ENCODE measurements at regions not wholly inside any gene's neighbourhood (a gene's known extent, or its start where the extent isn't known, plus 50 kb on each side); places are given as distances from the start of the nearest gene placed in this dataset.
"Not testable (repeated sequence)": the region's sequence is repeated elsewhere in the genome, so short reads cannot be mapped to it uniquely, and the experiment has no call there.

DNA sequence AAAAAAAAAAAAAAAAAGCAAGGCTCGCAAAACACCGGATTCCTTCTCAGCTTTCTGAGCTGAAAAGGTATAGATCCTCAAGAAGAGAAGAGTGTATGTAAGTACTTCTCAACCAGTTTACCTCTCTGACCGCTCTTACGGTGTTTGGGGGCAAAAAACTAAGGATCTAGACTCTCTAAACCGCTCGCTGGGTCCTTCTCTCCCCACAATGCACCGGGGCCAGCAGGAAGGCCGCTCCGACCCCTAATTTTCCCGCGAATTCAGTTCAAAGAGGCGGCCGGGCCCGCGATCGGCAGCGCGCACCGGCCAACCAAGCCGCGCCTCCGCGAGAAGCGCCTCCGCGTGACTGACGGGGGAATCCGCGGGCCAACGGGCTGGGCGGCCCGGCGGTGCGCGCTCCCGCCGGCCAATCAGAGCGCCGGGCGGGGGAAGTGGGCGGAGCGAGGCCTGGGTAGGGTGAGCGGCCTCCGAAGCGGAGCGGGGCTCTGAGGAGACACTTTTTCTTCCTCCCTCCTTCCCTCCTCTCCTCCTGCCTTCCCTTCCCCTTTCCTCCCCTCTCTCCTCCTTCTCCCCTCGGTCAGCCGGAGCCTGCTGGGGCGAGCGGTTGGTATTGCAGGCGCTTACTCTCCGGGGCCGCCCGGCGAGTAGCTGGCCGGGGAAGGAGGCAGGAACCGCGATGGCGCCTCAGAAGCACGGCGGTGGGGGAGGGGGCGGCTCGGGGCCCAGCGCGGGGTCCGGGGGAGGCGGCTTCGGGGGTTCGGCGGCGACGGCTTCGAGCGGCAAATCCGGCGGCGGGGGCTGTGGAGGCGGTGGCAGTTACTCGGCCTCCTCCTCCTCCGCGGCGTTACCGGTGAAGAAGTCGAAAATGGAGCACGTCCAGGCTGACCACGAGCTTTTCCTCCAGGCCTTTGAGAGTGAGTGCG, 93.0 kb downstream of the CRLF3 start:
- TF ChIP-seq, protein P1, sequence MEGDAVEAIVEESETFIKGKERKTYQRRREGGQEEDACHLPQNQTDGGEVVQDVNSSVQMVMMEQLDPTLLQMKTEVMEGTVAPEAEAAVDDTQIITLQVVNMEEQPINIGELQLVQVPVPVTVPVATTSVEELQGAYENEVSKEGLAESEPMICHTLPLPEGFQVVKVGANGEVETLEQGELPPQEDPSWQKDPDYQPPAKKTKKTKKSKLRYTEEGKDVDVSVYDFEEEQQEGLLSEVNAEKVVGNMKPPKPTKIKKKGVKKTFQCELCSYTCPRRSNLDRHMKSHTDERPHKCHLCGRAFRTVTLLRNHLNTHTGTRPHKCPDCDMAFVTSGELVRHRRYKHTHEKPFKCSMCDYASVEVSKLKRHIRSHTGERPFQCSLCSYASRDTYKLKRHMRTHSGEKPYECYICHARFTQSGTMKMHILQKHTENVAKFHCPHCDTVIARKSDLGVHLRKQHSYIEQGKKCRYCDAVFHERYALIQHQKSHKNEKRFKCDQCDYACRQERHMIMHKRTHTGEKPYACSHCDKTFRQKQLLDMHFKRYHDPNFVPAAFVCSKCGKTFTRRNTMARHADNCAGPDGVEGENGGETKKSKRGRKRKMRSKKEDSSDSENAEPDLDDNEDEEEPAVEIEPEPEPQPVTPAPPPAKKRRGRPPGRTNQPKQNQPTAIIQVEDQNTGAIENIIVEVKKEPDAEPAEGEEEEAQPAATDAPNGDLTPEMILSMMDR (IDR thresholded peaks at IDR 0.05 in 2 of 3, conservative IDR thresholded peaks at IDR 0.05 in 1 of 3; ENCODE audit: borderline replicate concordance in 1 of 3, insufficient read depth in 1 of 3, low read depth in 2 of 3, low read length in 2 of 3), result not testable (repeated sequence)
- peak; percentile 36 for TF ChIP-seq POLR2A (IDR thresholded peaks at IDR 0.05; ENCODE audit: borderline replicate concordance, extremely low read depth, insufficient read depth, insufficient read length)
- not testable (repeated sequence) for TF ChIP-seq CEBPB (IDR thresholded peaks at IDR 0.05; ENCODE audit: low read depth); EZH2 (IDR thresholded peaks at IDR 0.05)
- TF ChIP-seq, protein P2, sequence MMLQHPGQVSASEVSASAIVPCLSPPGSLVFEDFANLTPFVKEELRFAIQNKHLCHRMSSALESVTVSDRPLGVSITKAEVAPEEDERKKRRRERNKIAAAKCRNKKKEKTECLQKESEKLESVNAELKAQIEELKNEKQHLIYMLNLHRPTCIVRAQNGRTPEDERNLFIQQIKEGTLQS (IDR thresholded peaks at IDR 0.05), result not testable (repeated sequence)

All from HCT116 (cell line).